ENCODE measurements at regions not wholly inside any gene's neighbourhood (a gene's known extent, or its start where the extent isn't known, plus 50 kb on each side); places are given as distances from the start of the nearest gene placed in this dataset.
"Not testable (repeated sequence)": the region's sequence is repeated elsewhere in the genome, so short reads cannot be mapped to it uniquely, and the experiment has no call there.

- DNase-seq = not testable (repeated sequence)
These were observed 125.3 kb downstream of the GOLGA6L4 start for GRCh38 chr15:84360902-84361301.

- not testable (repeated sequence) for DNase-seq
These were observed 148.8 kb downstream of the GOLGA6L4 start for GRCh38 chr15:84384421-84384820.

- DNase-seq = no peak
These were observed 151.5 kb downstream of the GOLGA6L4 start for GRCh38 chr15:84387086-84387485.

- DNase-seq = not testable (repeated sequence)
These were observed 152.6 kb downstream of the GOLGA6L4 start for GRCh38 chr15:84388201-84388600.

GRCh38 chr15:84388638-84389037 lies 153.1 kb downstream of the GOLGA6L4 start:
- not testable (repeated sequence) for DNase-seq

GRCh38 chr15:84390324-84390723 lies 154.8 kb downstream of the GOLGA6L4 start:
- DNase-seq = not testable (repeated sequence)

- DNase-seq = no peak
These were observed 155.6 kb downstream of the GOLGA6L4 start for GRCh38 chr15:84391191-84391590.

GRCh38 chr15:84392020-84392419 lies 156.4 kb downstream of the GOLGA6L4 start:
- DNase-seq = not testable (repeated sequence)

- peak; percentile 0 to 9 for DNase-seq
These were observed 157.9 kb downstream of the GOLGA6L4 start for GRCh38 chr15:84393386-84393936.

GRCh38 chr15:84393966-84394365 lies 158.4 kb downstream of the GOLGA6L4 start:
- DNase-seq = not testable (repeated sequence)

GRCh38 chr15:84395384-84395783 lies 159.8 kb downstream of the GOLGA6L4 start:
- DNase-seq = not testable (repeated sequence)

GRCh38 chr15:84395881-84396280 lies 160.3 kb downstream of the GOLGA6L4 start:
- not testable (repeated sequence) for DNase-seq

GRCh38 chr15:84397066-84397465 lies 161.5 kb downstream of the GOLGA6L4 start:
- not testable (repeated sequence) for DNase-seq

GRCh38 chr15:84398087-84398486 lies 162.5 kb downstream of the GOLGA6L4 start:
- DNase-seq = not testable (repeated sequence)

- no peak for DNase-seq
These were observed 163.5 kb downstream of the GOLGA6L4 start for GRCh38 chr15:84398763-84399701.

- no peak for DNase-seq
These were observed 164.6 kb downstream of the GOLGA6L4 start for GRCh38 chr15:84400017-84400740.

GRCh38 chr15:84400820-84401219 lies 165.2 kb downstream of the GOLGA6L4 start:
- no peak for DNase-seq

- not testable (repeated sequence) for DNase-seq
These were observed 165.9 kb downstream of the GOLGA6L4 start for GRCh38 chr15:84401461-84401860.

- DNase-seq = not testable (repeated sequence)
These were observed 166.6 kb downstream of the GOLGA6L4 start for GRCh38 chr15:84401891-84402840.

GRCh38 chr15:84402856-84403608 lies 167.5 kb downstream of the GOLGA6L4 start:
- DNase-seq = no peak

GRCh38 chr15:84409357-84409756 lies 173.8 kb downstream of the GOLGA6L4 start:
- not testable (repeated sequence) for DNase-seq
